ENCODE measurements at regions not wholly inside any gene's neighbourhood (a gene's known extent, or its start where the extent isn't known, plus 50 kb on each side); places are given as distances from the start of the nearest gene placed in this dataset.
"Not testable (repeated sequence)": the region's sequence is repeated elsewhere in the genome, so short reads cannot be mapped to it uniquely, and the experiment has no call there.

- DNase-seq, result no peak
Observed at GRCh38 chr6:103872678-103873077, 987.0 kb downstream of the HACE1 start.

GRCh38 chr6:103872233-103872632 lies 987.5 kb downstream of the HACE1 start:
- DNase-seq, result no peak

GRCh38 chr6:103870970-103871369 lies 988.7 kb downstream of the HACE1 start:
- no peak for DNase-seq

- DNase-seq, result no peak
Observed at GRCh38 chr6:103862297-103862696, 997.4 kb downstream of the HACE1 start.

GRCh38 chr6:103858003-103858402 lies 1001.7 kb downstream of the HACE1 start:
- DNase-seq, result no peak

- DNase-seq, result no peak
Observed at GRCh38 chr6:103855750-103856149, 1004.0 kb downstream of the HACE1 start.

DNA sequence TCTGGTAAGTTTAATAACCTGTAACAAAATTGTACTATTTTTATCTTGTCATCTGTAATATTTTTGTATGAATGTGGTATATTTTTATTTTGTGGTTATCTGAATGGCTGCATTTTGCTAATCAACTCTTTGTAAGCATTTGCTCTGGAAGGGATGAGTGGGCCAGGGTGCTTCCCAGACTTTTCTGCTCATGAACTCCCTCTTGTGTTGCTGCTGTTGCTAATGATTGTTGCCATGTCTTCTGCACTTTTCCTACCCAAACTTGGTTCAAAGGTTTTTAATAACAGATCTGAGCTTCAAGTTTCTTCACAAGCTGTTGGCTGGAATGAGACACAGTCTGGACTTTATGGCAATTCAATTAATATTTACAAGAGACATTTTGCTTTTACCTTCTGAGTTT lies 1005.7 kb downstream of the HACE1 start:
- no peak for DNase-seq

- DNase-seq, result no peak
Observed at GRCh38 chr6:103838457-103838856, 1021.3 kb downstream of the HACE1 start.

GRCh38 chr6:103826209-103826608 lies 1033.5 kb downstream of the HACE1 start:
- DNase-seq, result no peak

DNA sequence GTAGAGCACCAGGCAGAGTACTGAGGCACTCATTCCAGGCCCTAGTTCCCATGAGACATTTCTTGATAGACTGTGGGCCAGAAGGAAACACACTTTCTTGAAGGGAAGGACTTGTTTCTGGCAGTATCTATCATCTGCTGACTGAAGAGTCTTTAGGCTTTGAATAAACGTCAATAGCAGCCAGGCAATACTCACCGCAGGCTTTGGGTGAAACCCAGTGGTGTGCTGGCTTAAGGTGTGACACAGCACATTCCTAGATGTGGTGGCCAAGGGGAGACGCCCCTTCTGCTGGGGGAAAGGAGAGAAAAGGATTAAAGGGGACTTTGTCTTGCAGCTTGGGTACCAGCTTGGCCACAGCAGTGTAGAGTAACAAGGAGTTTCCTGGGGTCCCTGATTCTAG lies 1039.6 kb downstream of the HACE1 start:
- no peak for DNase-seq

DNA sequence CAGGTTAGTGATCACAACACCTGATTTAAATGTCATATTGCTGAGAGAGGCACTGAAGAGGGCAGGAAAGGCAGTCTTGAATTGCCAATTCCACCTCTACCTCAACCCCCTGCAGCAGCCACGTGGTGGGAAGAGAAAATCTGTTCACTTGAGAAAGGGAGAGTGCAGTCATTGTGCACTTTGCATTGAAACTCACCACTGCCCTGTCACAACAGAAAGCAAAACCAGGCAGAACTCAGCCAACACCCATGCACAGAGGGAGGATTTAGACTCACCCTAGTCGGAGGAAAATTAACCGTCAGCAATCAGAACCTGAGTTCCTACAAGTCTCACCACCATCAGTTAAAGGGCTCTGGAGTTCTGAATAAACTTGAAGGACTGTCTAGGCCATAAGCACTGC lies 1040.2 kb downstream of the HACE1 start:
- no peak for DNase-seq

DNA sequence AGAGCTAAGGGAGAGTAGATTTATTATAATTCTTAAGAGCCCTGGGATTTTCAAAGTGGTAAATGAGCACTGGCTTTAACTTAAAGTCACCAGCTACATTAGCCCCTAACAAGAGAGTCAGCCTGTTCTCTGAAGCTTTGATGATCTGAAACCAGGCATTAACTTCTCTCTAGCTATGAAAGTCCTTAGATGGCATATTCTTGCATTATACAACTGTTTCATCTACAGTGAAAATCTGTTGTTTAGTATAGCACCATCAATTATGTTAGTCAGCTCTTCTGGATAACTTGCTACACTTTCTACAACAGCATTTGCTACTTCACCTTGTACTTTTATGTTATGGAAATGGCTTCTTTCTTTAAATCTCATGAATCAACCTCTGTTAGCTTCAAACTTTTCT lies 1046.7 kb downstream of the HACE1 start:
- DNase-seq, result no peak

GRCh38 chr6:103801901-103802479 lies 1057.7 kb downstream of the HACE1 start:
- not testable (repeated sequence) for DNase-seq

DNA sequence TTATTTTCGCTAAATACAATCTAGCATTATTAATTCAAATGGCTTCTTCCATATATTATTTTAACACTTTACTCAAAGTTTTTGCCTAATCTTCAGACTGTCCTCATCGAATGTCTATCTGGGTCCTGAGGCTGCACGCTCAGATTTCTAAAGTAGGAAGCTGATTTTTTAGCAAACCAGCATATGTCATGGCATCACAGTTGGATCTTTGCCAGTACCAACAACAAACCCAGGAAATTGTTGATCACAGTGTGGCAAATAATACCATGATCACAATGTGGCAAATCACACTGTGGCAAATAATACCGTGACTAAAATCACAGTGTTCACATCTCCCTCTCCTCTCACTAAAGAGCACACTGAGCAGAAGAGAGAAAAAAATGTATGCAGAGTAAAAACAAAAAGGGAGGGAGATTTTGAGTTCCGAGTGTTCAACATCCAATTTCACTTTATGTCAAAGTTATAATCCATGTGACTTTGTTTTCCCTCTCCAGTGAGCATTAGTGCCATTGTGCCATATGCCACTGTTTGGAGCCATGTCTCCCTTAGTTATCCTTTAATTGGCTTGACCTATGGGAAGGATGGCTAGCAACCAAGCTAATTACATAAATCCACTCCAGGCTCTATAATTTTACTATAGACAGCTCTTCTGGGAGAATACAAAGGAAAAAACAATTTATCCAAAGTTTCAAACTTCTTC lies 1059.6 kb downstream of the HACE1 start:
- no peak for DNase-seq

GRCh38 chr6:103798166-103798565 lies 1061.6 kb downstream of the HACE1 start:
- DNase-seq, result no peak

DNA sequence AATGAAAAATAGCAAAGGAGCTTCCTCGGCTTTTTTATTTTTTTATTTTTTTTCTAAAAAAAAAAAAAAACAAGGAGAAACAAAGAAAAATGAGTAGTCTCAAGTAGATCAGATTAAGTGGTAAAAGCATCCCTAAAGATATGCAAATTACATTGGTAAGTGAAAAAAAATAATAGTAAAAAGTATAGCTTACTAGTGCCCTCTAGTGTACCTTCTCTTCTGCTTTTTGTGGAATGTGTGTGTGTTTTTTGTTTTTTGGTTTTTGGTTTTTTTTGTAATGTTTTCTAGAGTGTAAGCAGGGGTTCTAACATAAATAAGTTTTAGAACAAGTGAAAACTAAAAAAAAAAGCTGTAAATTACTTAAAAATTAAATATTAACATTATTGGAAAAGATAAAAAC lies 1062.0 kb downstream of the HACE1 start:
- DNase-seq, result no peak

GRCh38 chr6:103791458-103791857 lies 1068.3 kb downstream of the HACE1 start:
- DNase-seq, result no peak

GRCh38 chr6:103784117-103784516 lies 1075.6 kb downstream of the HACE1 start:
- DNase-seq, result no peak

GRCh38 chr6:103783329-103783728 lies 1076.4 kb downstream of the HACE1 start:
- no peak for DNase-seq

GRCh38 chr6:103769431-103769830 lies 1090.3 kb downstream of the HACE1 start:
- DNase-seq, result no peak

DNA sequence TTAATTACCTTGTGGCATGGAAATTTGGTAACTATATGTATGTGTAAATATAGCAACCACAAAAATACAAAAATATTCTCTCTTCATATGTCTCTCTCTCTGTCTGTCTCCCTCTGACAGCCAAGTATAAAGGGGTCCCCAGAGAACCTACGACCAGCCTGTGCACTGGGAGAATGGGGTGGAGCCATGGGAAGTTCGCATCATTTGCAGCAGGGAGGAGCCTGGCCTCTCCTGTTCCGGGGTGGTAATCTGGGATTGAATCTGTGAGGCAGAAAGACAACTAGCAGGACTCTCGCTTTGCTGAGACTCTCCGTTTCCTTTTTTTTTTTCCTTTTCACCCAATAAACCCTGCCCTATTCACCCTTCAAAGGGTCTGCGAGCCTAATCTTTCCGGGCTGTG lies 1109.1 kb downstream of the HACE1 start:
- no peak for DNase-seq

DNA sequence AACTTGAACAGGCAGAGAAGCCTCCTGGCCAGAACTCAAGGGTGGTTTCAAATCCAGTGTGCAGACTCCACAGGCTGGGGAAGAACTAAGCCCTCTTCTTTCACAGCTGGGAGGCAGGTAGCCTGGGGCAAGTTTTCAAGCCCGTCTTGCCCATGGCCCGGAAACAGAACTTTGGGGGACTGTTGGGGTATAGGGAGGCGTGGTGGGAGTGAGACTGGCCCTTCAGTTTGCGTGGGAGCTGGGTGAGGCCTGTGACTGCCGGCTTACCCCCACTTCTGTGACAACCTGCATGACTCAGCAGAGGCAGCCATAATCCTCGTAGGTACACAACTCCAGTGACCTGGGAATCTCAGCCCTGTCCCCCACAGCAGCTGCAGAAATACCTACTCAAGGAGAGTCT lies 1125.7 kb downstream of the HACE1 start:
- DNase-seq, result no peak

DNA sequence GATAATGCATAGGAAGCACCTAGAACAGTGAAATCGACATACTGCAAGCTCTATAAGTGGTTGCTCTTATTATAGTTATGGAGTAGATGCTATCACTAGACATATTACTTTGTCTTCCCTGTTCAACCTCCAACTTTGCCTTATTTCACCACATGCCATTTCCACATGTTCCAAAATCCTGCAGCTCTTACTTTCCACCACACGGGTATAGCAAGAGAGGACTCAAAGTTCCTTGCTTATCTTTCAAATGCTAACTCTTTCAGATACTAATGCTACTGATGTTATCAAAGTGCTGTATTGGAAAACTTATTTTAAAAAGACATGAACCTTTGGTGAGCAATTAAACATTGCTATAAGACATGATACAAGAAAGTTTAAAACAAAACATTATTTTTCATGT lies 1130.1 kb downstream of the HACE1 start:
- DNase-seq, result no peak

DNA sequence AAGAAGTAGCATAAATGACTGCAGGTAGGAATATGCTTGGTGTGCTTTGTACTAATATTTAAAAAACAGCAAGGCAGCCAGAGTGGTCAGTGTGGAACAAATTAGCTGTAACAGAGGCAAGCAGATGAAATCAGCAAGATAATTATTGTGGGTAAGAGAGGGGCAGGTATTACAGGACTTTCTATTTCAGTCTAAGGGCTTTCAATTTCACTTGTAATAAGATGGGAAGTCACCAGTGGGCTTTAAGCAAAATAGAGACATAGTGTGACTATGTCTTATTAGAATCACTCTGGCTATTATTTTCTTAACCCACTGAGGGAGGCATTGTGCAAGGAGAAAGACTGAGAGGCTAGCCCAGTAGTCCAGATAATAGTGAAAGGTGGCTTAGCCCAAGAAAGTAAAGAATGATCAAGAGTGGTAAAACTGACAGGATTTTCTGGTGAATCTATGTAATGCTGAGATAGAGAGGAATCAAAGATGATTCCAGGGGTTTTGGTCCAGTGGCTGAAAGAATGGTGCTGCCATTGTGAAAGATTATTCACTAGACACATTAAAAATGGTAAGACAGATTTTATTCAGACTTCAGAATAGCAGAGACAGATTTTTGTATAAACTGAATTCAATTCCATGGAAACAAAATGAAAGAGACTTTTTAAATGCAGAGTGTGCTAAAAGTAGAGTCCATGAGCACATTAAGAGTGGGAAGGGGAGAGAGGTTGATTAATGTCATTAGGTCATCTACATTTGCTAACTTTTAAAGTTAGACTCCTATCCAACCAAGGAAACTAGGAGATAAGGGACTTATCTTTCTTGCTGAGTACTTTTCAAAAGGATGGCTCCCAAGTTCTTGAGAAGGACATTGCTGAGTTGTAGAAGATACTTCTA lies 1136.0 kb downstream of the HACE1 start:
- DNase-seq, result no peak

Data from left hindlimb (tissue), 1 donor.